Endothelial cell of umbilical vein (primary cell): ENCODE measurements at regions not wholly inside any gene's neighbourhood (a gene's known extent, or its start where the extent isn't known, plus 50 kb on each side); places are given as distances from the start of the nearest gene placed in this dataset.

Experiments
- EZH2 ChIP-seq: IDR thresholded peaks from 2 replicates; pipeline ENCODE4 v1.6.1; 2012; ENCODE audit warnings: borderline replicate concordance, low read depth, mild to moderate bottlenecking, moderate library complexity, low read length, inconsistent platforms; ENCODE audit not compliant: severe bottlenecking
- FOS ChIP-seq: IDR thresholded peaks from 2 replicates; pipeline ENCODE4 v1.6.1; 2011; ENCODE audit warnings: mild to moderate bottlenecking, low read length, moderate library complexity, borderline replicate concordance; ENCODE audit not compliant: insufficient read depth
- GATA2 ChIP-seq: IDR thresholded peaks from 2 replicates; pipeline ENCODE4 v1.7.0; 2011; ENCODE audit warnings: low read depth, mild to moderate bottlenecking, moderate library complexity, mixed read lengths, low read length; ENCODE audit not compliant: insufficient read length, insufficient read depth
- JUN ChIP-seq: IDR thresholded peaks from 2 replicates; pipeline ENCODE4 v1.6.1; 2011; ENCODE audit warnings: borderline replicate concordance, low read depth; ENCODE audit not compliant: insufficient read length, insufficient read depth
- MYC ChIP-seq: IDR thresholded peaks from one replicate; pipeline ENCODE4 v1.6.1; 2011; ENCODE audit warnings: mild to moderate bottlenecking, low read depth, low read length
- POLR2A ChIP-seq: IDR thresholded peaks from 2 replicates; pipeline ENCODE4 v1.6.1; 2012; ENCODE audit warnings: low read depth, mild to moderate bottlenecking, control low read depth, low read length
- POLR2AphosphoS5 ChIP-seq: IDR thresholded peaks from 2 replicates; pipeline ENCODE4 v1.6.1; 2012; ENCODE audit warnings: low read depth, mild to moderate bottlenecking, control low read depth, low read length, moderate library complexity; ENCODE audit not compliant: insufficient read depth
- TF ChIP-seq, protein P1 (sequence below), 2 donors: IDR thresholded peaks; 1 replicate in 1 of 2; 2 replicates in 1 of 2; pipeline ENCODE4 v1.5.1; 2011; ENCODE audit warnings: low read length in 2 of 2, mild to moderate bottlenecking in 2 of 2, moderate library complexity in 2 of 2, control low read depth in 1 of 2, inconsistent platforms in 1 of 2, low read depth in 1 of 2; ENCODE audit not compliant: insufficient read depth in 1 of 2; ENCODE audit errors: extremely low read depth in 1 of 2
- TF ChIP-seq, protein P2 (sequence below): IDR thresholded peaks from 2 replicates; pipeline ENCODE4 v1.6.1; 2011; ENCODE audit not compliant: insufficient read depth, insufficient read length

DNA sequence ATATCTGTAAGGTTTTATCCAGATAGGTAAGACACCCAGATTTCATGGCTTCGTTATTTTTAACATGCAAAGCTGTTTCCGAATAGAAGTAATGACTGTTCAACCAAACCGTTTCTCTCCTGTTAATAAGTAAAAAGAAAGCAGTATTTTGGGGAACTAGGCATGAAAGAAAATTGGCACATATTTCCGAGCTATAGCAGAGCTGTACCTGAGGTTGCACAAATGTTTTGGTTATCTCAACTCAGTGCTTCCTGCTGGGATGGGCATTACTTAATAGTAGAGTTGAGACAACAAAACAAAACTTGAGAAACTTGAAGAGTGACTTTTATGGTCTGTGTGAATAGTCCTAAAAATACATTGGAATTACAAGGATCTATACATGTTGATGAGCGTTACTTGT, 564.3 kb upstream of the SORCS1 start:
- TF ChIP-seq POLR2A, result no peak
- TF ChIP-seq, protein P1, sequence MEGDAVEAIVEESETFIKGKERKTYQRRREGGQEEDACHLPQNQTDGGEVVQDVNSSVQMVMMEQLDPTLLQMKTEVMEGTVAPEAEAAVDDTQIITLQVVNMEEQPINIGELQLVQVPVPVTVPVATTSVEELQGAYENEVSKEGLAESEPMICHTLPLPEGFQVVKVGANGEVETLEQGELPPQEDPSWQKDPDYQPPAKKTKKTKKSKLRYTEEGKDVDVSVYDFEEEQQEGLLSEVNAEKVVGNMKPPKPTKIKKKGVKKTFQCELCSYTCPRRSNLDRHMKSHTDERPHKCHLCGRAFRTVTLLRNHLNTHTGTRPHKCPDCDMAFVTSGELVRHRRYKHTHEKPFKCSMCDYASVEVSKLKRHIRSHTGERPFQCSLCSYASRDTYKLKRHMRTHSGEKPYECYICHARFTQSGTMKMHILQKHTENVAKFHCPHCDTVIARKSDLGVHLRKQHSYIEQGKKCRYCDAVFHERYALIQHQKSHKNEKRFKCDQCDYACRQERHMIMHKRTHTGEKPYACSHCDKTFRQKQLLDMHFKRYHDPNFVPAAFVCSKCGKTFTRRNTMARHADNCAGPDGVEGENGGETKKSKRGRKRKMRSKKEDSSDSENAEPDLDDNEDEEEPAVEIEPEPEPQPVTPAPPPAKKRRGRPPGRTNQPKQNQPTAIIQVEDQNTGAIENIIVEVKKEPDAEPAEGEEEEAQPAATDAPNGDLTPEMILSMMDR (IDR thresholded peaks at IDR 0.05; ENCODE audit: extremely low read depth in 1 of 2, insufficient read depth in 1 of 2, low read depth in 1 of 2, low read length in 2 of 2), result no peak
- TF ChIP-seq JUN, result no peak
- TF ChIP-seq POLR2AphosphoS5, result no peak
- TF ChIP-seq MYC, result no peak
- TF ChIP-seq GATA2, result no peak
- no peak for TF ChIP-seq EZH2
- TF ChIP-seq, protein P2, sequence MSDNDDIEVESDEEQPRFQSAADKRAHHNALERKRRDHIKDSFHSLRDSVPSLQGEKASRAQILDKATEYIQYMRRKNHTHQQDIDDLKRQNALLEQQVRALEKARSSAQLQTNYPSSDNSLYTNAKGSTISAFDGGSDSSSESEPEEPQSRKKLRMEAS, result no peak
- TF ChIP-seq FOS, result no peak
